GM18507 (cell line): ENCODE measurements at regions not wholly inside any gene's neighbourhood (a gene's known extent, or its start where the extent isn't known, plus 50 kb on each side); places are given as distances from the start of the nearest gene placed in this dataset.
A peak's percentile ranks its signal among the peaks of the same experiment; 100 is the strongest.

Source experiments
- DNase-seq: peaks from one replicate; pipeline ENCODE4 v3.0.0; 2011; ENCODE audit warnings: low read depth; ENCODE audit not compliant: insufficient read length; ENCODE audit errors: extremely low spot score
- FAIRE-seq: peaks from 2 replicates; lab custom pipeline; 2011; peaks lifted over from hg19 to GRCh38; lab: Jason Lieb, UNC

DNA sequence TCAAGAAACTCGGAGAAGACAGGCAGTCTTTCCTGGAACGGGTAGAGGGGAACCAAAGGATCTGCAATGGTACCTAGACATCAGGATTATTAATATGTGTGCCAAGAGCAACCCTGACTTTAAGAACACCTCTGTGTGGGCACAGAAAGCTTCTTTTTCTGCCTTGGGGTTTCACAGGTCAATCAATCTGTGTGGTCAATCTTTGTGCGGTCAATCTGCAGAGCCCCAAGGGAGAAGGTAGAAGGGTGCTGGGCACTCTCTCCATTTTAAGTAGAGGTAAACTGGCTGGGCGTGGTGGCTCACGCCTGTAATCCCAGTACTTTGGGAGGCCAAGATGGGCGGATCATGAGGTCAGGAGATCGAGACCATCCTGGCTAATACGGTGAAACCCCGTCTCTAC lies 100.7 kb downstream of the ARF6 start:
- FAIRE-seq (no peak), DNase-seq (no peak)

DNA sequence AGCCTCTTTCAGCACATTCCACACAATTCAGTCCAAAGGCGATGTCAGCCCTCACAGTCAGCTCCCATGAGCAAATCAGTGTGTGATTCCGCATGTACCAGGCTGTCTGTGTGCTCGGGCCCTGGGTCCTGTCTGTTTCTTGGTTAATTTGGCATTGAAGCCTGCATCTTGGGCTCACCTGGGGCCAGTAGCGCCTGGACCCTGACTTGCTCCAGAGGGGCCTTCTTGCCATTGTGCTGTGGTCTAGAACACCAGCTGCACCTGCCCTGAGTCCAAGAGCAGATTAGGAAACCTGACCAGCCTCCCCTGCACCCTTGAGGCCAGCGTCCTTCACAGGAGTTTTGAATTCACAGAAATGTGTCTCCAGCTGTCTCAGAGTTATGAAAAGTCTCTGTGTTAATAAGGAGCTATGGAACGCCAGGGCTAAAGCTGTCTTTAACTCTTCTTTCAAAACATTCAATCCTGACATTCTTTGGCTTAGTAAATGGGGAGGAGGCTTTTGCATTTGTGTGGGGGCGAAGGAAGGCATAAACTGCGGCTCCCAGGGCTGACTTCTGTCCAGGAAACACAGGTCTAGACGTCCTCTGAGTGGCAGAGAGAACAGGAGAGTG lies 102.2 kb downstream of the ARF6 start:
- DNase-seq (no peak), FAIRE-seq (no peak)

- DNase-seq: no peak
- no peak for FAIRE-seq
Observed at GRCh38 chr14:49997991-49998390, 105.1 kb downstream of the ARF6 start.

GRCh38 chr14:49999146-49999761 lies 106.4 kb downstream of the ARF6 start:
- DNase-seq (peak; percentile 65), FAIRE-seq (peak; percentile 91)

DNA sequence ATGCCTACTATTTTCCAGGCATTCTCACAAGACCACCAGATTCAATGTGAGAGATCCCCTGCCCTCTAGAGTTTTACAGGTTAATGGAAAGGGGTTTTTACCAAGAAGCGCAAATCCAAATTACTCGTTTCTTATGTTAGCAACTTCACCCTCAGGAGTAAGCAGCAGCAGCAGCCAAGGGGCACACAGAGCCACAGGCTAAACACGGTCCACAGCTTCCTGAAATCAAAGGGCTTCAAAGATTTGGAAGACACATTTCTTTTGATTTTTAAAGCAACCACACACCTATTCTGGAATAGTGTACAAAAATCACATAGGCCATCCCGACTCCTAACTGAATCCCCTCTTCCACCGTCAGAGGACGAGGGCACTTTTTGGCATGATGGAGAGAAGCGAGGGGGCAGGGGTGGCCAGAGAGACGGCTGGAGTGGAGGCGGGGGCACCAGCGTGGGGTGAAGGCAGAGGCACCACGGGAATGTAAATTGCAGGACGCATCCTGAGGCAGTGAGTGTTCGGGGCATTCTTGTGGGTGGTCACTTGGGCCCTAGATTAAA lies 107.0 kb downstream of the ARF6 start:
- DNase-seq (no peak), FAIRE-seq (no peak)

DNA sequence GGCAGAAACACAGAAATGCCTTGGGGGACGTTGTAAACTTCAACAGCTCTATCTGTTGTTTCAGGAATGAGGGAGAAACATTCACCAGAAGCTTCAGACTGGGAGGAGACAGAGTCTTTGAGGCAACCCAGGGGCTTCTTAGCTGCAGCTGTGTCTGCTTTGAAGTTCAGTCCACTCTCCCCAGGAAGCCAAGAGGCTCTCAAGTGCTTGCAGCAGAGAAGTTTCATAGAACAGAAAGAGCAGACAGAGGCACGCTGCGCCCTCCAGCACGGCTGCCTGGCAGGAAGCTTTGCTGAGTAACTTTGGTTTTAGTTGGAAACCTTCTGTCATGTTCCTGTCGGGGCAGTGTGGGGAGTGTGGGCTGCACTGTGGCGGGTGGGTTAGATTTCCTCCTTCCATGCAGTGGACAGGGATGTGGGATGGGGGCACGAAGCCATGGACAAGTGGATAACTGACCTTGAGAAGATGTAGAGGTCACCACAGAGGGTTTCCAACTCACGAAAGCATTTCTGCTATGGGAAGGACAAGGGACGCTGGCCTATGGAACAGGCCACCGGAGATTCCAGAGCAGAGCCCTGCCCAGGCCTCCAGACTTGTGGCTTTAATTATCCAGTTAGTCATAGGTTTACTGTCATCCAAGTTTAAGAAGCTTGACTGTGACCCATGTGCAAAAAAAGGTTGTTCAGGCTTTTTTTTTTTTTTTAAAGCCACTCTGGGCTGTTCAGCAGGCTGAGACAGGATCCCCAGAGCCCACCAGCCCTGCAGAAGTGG lies 107.7 kb downstream of the ARF6 start:
- DNase-seq (no peak), FAIRE-seq (peak; percentile 84)

DNA sequence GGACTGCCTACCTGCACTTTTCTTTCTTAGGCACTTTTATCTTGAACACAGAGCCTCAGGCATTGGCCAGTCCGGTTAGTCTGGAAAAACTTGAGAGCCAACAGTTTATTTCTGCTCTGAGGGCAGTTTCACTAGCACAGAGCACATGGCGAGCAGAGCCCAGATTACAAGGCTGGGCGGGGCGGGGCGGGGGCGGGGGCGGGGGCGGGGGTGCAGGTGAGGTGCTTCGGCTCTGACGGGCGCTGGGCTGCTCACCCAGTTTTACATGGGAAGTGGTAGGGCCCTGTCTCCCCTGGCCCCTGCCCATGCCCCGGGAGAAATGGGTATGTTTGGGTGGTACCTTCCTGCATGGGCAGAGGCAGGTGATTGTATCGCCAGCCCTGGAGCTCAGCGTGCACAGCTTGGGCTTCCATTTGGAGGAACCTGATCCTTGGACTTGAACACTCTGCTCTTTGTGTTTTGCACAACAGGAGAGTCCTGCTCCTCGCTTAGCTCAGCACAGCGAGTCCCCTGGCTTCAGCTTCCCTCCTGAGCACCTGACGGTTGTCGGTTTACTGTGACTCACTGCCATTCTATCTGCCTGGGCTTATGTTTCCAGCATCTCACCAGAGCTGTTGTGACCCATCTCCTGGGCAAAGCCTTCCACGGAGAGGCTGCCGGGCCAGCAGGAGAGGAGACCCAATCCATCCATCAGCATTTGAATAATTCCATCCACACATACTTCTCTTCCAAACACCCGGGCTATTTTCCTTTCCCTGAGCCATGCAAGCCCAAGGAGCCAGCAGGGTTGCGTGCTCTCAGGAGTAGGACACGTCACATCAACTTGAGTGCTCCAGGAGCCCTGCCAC lies 108.5 kb downstream of the ARF6 start:
- FAIRE-seq: peak; percentile 87

DNA sequence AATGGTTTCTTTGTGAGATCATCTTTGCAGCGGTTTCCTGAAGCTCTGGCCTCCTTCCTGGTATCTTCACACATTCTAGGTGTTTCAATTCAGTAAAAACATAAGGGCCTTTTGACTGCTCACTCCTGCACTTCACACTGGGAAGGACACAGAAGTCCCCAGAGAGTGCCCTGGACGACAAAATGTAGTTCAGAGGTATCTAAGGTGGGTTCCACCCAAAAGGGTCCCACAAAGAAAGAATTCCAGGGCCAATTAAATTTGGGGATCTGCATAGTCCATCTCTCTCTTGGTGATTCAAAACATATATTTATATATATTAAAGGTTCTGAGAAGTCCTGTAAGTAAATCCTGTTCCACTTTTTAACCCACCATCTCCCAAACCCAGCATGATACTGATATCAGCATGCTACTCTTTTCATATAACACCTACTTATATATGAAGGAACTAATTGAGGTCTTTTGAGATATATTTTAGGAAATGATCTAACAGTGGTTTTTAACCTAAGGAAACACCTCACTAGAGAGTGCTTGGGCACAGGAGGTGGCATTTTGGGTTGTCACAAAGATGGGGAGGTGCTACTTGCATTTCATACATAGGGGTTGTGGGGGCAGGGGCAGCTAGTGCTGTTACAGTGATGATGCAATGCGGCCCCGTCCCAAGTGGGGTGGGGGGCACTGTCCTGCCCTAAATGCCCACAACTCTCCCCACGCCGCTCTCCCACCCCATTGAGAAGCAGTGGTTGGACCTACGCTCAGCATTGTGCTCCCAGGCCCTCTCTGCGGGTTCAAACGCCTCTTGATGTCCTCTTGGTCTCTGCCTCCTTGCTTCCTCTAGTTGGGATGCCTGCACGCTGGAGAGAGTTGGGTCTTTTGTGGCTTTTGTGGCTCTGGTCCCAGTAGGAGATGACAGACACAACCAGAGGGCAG lies 109.4 kb downstream of the ARF6 start:
- DNase-seq (no peak), FAIRE-seq (no peak)

More for the DNA sequence above, 108.5 kb downstream of the ARF6 start:
- DNase-seq: no peak

GRCh38 chr14:50002926-50003212 lies 110.0 kb downstream of the ARF6 start:
- no peak for FAIRE-seq
- DNase-seq: no peak

DNA sequence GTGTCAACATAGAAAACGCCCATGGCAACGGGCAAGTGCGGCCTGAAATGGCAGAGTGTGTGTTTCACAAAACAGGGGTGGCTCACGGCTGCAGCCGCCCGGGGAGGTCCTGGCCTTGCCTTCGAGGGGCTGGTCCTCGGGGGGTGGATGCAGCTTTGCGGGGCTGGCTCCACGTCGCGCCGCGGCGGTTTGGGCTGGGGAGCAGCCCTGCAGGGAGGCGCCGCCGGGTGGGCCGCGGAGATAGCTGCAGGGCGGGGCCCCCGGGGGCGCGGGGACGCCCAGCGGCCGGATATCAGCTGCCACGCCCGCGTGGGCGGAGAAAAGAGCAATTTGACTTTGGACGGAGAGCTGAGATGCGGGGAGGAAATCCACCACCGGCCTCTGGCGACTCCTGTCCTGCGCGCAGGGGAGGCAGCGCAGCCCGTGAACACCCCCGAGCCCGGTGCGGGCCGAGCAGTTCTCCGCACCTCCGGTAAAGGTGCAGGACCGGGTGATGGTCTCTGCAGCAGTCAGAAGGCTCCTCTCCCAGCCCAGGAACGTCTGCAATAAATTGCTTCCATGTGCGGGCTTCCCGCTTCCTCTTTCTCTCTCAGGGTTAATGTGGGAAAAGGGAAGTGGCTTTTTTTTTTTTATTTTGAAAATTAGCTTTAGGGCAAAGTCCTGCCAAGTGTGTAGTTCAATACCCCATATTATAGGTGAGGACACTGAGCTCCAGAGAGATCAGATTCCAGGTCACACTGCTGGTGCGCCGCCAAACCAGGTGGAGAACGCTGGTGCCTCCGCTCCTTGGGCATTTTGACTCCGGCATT lies 110.5 kb downstream of the ARF6 start:
- DNase-seq (peak; percentile 77), FAIRE-seq (peak; percentile 73)

DNA sequence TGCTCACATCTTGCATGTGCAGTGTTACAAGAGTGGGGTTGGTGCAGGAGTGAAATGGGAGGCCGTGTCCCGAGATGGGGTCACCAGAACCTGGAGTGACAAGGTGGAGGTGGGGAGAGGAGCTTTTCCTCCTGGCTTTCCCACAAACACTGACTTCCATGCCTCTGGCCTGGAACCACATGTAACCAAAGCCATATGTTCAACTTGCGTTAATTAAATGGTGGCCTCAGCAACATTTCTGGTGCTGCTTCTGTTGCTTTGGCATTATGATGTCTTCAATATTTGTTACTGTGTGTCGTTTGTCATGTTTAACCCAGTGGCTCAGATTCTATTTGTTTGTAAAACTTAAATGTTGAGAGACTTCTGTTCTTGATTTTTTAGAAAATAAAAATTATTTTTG lies 110.2 kb downstream of the VCPKMT start:
- DNase-seq (no peak), FAIRE-seq (no peak)

DNA sequence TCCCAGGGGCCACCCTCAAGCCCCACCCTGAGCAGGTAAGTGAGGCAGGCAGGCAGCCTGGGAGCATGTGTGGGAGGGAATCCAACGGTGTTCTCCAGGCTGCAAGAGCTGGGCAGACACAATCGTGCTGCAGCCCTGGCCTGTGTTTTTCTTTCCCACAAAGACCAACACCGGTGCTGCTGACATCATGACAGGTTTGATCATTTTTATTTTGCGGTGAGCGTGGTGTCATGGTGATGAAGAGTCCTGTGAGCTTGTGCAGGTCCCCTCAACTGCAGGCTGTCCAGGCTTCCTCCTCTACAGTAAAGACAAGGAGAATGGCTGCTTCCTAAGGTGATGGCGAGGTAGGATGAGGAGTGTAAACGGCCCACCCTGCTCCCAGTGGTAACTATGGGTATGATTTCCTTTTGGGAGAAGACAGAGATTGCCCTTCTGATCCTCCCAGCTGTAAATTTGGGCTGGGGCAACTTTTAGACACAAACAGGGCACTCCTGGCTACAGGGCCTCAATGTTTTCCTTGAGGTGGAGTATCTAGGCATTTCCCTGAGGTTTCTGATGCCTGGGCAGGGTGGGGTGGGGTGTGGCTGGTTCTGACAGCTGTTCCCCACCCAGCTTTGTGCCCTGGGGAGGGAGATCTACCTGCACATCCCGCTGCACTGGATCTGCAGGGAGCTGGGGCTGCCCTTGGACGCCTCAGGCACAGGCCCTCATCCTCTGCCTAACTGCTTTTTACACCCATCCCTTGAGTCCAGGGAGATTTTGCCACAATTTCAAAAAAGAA lies 109.1 kb downstream of the VCPKMT start:
- DNase-seq: no peak
- FAIRE-seq: no peak

- DNase-seq (no peak), FAIRE-seq (no peak)
Observed at GRCh38 chr14:50008562-50008961, 107.8 kb downstream of the VCPKMT start.

DNA sequence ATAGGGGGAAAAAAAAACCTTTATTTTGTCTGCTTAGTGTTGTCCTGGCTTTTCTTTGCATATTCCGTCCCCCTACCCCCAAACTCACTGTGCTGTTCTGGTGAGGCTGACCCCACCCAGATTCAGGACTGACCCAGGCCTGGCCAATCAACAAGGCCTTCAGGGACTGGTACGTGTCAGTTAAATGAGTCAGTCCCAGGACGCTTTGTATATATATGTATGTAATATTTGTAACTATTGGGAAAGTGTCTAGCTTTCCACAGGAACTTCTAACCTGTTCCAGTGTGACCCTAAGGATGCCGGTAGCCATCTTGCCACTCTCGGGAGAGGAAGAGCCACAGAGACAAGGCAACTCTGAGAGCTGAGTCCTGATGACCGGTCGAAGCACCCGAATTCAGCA lies 107.4 kb downstream of the VCPKMT start:
- FAIRE-seq (no peak), DNase-seq (no peak)

DNA sequence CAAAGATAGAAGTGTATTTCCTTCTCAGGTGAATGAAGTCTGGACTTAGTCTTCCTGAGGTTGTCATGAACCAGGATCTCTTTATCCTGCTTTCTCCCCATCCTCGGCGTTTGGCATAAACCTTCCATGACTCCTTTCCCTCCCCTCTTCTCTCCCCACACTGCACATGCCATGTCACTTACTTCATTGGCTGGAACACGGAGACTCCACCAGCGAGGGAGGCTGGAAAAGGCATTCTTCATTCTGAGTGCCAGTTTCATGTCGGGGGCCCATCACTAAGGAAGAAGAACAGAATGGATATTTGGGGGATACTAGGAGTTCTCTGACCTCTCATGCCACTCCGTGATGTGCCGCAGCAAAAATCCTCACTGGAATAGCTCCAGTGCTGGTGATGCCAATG lies 105.6 kb downstream of the VCPKMT start:
- FAIRE-seq: no peak
- no peak for DNase-seq

GRCh38 chr14:50011242-50011641 lies 105.1 kb downstream of the VCPKMT start:
- no peak for FAIRE-seq
- DNase-seq: no peak

DNA sequence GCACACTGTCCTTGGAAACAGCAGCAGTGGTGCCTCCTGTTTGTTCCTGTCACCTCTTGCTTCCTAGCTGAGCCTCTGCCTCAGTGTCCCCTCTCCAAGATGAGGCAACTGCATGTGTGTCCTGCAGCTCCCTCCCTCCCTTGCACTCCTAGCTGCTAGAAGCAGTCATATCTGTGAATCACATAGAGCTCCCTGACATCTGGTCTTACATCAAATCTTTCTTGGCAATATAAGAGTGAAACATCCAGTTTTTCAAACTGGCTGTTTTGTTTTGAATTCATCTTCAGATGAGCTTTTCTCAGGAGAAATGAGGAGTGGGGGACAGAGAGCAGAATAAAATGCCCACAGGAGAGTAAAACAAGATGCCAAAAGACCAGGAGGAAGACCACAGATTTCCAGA lies 103.7 kb downstream of the VCPKMT start:
- FAIRE-seq (no peak), DNase-seq (no peak)
